ENCODE measurements at regions not wholly inside any gene's neighbourhood (a gene's known extent, or its start where the extent isn't known, plus 50 kb on each side); places are given as distances from the start of the nearest gene placed in this dataset.
"Not testable (repeated sequence)": the region's sequence is repeated elsewhere in the genome, so short reads cannot be mapped to it uniquely, and the experiment has no call there.

DNA sequence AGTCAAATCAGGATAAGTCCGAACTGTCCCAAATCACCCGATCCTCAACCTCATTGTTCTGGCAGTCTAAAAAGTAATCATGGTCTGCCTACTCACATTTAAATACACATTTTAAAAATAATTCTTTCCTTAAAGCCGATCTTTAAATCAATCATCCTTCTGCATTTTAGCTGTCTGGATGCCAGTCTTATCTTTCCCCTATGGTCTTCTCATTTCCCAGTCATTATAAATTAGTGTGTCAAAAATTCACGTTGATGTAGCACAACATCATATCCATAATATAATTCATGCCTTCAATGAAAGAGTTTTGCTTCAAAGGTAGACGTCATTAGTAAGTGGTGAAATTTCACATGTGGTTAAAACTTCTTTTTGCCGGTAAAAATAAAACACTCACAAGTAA lies 108.1 kb upstream of the FRG1 start:
- DNase-seq (ENCODE audit: low read depth), result no peak

DNA sequence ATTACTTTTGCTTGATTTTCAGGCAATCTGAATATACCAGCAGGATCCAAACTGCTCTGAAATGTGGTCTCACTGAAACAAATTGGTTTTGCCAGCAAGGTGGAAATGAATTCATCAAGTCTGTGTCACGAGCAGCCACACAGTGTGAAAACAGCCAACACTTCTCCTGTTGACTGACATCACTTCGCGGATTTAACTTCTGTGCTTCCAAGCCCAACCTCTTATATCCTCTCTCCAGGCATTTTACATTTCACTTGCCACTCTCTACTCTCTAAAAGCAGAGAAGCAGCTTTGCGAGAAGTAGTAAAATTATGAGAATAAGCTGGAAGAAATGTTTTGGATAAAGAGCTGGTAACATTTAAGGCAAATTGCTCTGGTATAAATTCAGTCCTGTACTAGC lies 106.1 kb upstream of the FRG1 start:
- no peak for DNase-seq (ENCODE audit: low read depth)

DNA sequence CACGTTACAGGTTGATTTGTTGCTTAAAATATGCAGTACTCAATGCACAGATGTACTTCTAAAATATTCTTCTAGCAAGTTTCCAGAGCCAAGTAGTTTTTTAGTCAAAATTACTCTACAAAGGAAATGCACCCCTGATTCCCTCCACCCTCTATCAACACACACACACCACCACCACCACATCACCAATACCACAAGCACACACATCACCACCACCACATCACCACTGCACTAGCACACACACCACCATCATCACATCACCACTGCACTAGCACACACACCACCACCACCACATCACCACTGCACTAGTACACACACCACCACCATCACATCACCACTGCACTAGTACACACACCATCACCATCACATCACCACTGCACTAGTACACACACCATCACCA lies 105.2 kb upstream of the FRG1 start:
- no peak for DNase-seq (ENCODE audit: low read depth)

DNA sequence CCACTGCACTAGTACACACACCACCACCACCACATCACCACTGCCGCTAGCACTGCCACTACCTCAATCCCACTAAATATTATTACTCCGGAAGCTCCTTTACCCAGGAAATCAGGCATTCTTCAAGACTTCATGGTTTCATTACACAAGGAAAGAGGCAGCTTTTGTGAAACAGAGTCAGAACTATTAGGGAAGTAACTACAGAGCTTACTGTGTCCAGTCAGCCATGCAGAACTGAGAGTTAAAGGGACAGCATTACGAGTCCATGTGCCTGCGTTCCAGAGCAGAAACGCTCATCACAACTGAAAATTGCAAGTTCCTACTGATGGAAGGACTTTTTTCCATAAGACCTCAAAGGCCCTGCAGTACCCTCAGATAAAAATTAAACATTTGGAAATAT lies 103.2 kb upstream of the FRG1 start:
- no peak for DNase-seq (ENCODE audit: low read depth)

DNA sequence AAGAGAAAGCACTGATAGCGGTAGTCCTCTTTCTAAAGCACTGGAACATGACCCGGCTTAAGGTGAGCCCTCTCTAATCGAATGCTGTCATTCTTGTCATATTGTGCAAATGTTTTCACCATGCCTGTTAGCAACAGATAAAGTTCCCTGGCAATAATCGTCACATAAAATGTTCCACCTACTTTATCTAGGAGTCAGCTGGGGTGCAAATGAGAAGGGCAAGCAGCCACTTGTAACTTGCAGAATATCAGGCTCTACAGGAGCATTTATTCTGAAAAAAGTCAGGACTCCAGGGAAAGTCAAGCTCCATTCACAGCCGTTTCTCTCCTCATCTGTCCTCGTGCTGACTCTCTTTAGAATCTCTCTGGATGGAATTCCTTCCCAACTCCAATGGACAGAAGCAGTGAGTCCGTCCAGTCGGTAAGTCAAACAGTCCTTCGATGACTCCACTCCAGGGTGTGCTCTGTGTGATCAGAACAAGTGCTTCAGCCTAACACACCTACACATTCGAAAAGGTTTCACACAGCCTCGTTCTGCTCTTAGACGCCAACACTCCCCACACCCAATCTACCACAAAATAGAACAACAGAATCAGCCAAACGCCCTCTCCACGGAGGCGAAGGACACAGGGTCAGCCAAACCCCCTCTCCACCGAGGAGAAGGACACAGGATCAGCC lies 101.7 kb upstream of the FRG1 start:
- DNase-seq (ENCODE audit: low read depth), result no peak

DNA sequence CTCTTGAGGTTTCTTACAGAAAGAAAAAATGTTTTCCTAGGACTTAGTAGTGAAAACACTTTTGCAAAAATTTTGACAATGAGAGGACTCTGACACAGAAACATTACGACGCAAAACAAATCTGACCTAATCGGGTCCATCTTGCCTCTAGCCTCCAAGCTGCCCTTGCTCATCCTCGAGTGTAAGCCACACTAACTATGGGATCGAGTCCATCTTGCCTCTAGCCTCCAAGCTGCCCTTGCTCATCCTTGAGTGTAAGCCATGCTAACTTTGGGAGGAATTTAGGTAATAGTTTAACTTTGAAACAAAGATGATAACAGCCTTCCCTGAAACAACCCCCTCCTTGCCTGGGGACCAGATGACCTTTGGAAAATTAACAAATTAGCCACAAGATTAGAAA lies 100.3 kb upstream of the FRG1 start:
- no peak for DNase-seq (ENCODE audit: low read depth)

DNA sequence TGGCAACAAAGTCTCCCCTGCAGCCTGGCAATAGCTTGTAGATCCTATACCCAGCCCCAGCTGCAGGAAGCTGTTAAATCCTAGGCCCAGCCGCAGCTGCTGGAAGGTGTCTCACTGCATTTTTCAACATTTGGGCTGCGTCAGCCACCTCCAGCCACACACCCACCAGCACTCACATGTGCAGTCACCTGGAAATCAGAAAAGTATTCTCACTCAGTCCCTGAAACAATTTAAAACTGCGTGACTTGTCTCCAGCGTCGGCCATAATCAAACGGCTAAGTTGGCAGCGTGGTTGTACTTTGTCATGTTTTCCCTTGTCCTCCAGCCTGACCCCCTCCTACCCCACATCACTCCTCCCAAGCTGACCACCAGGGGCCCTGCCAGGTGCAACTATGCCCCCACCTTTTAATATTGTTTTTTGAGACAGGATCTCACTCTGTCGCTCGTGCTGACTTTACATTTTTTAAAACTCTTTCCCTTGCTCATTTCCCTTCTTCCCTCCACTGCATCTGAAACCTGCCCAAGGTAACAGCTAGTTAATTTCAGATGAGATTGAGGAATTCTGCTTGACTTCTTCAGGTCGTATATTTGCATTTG lies 97.2 kb upstream of the FRG1 start:
- DNase-seq (ENCODE audit: low read depth), result no peak

DNA sequence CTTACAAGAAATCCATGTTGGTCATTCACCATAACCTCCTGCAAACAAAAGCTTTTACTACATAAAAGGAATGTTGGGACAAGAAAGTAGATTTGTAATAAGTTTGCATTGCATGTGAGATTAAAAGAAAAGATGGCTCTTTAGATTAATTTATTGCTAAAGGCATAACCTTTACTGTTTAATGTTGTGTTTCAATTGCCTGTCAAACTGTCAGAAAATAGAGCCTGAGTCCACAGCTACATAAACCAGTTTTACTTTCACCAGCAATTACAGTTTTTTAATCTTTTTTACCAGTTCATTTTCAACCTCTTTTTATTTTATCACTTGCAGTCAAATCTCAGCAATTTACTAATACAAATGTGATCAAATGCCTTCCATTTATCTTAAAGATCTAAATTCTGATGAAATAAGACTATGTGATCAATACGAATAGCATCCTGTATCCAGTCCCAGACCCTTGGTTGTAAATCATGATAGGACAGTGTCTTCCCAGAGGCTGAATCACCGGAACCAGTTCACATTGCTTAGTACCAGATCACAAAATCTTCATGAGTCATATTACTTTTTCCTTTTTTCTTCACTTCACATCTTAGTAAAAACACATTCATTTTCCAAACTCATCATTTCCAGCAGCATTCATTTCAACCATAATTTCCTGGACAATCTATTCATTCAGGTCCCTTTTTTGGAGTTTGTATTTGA lies 95.4 kb upstream of the FRG1 start:
- DNase-seq (ENCODE audit: low read depth), result no peak

DNA sequence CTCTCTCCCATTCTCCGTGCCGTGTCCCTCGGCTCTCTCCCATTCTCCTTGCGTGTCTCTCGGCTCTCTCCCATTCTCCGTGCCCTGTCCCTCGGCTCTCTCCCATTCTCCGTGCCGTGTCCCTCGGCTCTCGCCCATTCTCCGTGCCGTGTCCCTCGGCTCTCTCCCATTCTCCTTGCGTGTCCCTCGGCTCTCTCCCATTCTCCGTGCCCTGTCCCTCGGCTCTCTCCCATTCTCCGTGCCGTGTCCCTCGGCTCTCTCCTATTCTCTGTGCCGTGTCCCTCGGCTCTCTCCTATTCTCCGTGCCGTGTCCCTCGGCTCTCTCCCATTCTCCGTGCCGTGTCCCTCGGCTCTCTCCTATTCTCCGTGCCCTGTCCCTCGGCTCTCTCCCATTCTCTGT lies 94.6 kb upstream of the FRG1 start:
- DNase-seq (ENCODE audit: low read depth), result not testable (repeated sequence)

DNA sequence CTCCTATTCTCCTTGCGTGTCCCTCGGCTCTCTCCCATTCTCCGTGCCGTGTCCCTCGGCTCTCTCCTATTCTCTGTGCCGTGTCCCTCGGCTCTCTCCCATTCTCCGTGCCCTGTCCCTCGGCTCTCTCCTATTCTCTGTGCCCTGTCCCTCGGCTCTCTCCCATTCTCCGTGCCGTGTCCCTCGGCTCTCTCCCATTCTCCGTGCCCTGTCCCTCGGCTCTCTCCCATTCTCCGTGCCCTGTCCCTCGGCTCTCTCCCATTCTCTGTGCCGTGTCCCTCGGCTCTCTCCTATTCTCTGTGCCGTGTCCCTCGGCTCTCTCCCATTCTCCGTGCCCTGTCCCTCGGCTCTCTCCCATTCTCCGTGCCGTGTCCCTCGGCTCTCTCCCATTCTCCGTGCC lies 94.1 kb upstream of the FRG1 start:
- not testable (repeated sequence) for DNase-seq (ENCODE audit: low read depth)

DNA sequence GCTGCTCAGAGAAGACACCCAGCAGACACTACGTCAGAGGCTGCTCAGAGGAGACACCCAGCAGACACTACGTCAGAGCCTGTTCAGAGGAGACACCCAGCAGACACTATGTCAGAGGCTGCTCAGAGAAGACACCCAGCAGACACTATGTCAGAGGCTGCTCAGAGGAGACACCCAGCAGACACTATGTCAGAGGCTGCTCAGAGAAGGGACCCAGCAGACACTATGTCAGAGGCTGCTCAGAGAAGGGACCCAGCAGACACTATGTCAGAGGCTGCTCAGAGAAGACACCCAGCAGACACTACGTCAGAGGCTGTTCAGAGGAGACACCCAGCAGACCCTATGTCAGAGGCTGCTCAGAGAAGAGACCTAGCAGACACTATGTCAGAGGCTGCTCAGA lies 92.0 kb upstream of the FRG1 start:
- DNase-seq (ENCODE audit: low read depth), result not testable (repeated sequence)

DNA sequence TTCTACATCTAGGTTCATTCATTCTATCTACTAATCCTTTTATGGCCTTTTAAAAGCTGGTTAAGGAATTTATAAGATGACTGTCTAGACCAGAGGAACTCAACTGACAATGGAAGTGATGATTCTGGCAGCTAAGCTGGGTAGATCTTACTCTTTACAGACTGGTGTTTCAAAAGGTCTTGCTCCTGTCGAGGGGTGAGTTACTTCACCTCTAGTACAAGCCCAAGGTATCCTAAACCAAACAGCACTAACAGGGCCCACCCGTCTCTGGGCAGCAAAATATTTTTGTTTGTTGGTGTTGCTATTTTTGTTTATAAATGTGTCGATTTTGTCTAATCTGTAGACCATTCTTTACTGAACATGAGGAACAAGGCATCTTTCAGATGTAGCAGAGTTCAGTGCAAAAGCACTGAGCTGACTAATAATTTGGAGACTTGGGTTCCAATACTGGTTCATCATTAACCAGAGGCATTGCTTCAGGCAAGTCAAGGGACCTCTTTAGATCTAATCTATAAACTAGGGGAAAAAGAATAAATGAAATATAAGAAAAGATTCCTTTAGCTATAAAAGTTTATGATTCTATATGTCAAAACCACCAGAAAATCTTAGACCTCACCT lies 90.3 kb upstream of the FRG1 start:
- no peak for DNase-seq (ENCODE audit: low read depth)

DNA sequence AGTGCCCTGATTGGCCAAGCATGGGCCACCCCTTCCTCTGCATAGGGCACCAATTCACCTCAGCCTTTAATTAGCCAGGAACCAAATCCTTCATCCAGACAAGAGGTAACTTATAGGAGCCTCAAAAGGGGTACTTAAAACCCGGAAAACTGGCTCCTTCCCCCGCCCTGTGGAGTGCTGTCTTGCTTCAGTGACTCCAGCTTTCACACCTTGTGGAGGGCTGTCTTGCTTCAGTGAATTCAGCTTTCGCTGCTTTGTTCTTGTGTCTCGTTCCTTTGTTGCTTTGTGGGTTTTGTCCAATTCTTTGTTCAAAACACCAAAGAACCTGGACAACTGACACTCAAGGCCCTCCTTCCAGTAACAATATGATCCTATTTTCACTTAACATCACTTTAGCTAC lies 82.2 kb upstream of the FRG1 start:
- DNase-seq (ENCODE audit: low read depth), result no peak

DNA sequence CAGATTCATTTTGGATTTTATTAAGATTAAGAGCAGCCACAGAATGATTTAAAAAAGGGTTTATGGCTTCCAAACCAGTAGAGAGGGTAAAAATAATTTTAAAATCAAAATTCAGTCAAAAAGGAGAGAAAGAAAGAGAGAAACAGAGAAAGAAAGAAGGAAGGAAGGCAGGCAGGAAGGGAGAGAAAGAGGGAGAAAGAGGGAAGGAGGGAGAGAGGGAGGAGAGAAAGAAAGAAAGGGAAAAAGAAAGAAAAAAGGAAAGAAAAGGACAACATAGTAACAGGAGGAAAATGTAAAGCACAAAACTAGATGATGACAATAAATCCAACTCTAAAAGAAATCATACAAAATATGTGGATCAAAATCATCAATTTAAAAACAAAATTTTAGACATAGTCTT lies 79.6 kb upstream of the FRG1 start:
- no peak for DNase-seq (ENCODE audit: low read depth)

DNA sequence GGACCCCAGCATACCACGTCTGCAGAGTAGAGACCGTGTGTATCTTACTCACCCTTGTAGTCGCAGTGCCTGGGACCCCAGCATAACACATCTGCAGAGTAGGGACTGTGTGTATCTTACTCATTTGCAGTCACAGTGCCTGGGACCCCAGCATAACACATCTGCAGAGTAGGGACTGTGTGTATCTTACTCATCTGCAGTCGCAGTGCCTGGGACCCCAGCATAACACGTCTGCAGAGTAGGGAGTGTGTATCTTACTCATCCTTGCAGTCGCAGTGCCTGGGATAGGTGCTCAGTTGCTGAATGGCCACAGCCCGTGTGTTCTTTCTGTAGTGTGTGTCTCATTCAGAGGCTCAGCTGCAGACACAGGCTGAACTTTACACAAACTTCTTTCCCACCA lies 71.4 kb upstream of the FRG1 start:
- DNase-seq (ENCODE audit: low read depth), result no peak

DNA sequence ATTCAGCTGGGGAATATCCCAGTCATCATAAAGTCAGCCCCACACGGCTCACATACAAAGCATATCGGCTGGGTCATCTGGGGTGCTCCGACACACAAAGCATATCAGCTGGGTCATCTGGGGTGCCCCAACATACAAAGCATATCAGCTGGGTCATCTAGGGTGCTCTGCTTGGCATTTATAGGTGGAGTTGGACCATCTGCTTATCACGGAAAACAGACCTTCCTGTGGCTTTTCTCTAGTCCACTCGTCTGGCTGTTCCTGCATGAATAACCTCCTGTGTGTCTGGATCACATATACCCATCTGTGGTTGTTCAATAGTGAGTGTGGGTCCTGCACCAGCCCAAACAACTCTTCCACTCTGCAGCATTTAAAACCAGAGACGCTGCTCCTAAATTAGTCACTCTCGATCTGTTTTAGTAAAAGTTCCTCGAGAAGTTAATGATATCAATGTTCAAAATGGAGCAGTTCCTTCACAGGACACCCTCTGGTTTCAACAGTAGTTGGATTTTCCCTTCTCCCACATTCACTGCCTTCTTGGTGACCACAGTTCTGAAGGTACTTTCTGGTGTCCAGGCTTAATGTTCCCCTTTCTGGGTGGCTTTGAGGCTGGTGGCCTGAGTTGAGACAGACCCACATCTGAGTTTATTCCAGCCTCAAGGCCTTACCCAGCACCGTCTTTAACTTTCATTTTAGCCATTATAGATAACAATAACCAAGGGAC lies 70.0 kb upstream of the FRG1 start:
- no peak for DNase-seq (ENCODE audit: low read depth)

DNA sequence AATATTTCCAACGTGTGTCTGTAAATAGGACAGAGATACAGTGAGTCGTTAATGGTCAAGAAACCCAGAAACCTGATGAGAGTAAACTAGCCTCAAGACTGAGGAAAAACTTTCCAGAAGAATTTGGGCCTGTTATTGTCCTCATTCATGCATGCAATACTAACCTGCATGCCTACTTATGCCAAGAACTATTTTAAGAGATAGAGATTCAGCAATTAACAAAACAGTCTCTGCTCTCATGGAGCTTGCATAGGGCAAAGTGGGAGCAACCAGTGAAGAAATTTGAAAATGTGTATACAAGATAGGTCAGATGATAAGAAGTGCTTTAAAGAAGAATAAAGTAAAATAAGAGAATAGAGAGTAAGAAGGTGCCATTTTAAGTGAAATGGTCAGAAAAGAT lies 66.1 kb upstream of the FRG1 start:
- no peak for DNase-seq (ENCODE audit: low read depth)

DNA sequence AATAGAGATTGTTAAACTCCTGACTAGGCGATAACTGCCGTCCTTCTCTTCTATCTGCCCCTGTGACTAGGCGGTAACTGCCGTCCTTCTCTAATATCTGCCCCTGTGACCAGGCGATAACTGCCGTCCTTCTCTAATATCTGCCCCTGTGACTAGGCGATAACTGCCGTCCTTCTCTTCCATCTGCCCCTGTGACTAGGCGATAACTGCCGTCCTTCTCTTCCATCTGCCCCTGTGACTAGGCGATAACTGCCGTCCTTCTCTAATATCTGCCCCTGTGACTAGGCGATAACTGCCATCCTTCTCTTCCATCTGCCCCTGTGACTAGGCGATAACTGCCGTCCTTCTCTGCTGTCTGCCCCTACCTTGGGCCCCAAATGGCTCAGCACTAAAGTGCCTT lies 59.5 kb upstream of the FRG1 start:
- not testable (repeated sequence) for DNase-seq (ENCODE audit: low read depth)

DNA sequence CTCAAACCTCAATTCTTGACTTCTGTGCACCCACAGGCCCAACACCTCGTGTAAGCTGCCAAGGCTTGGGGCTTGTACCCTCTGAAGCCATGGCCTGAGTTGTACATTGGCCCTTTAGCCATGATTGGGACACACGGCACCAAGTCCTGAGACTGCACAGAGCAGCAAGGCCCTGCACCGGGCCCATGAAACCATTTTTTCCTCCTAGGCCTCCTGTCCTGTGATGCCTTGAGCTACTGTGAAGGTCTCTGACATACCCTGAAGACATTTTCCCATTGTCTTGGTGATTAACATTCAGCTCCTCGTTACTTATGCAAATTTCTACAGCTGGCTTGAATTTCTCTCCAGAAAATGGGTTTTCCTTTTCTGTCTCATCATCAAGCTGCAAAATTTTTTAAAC lies 52.3 kb upstream of the FRG1 start:
- not testable (repeated sequence) for DNase-seq (ENCODE audit: low read depth)

Measured in activated T-cell treated with anti-CD3 and anti-CD28 coated beads for 24 hours (primary cell).